SH-SY5Y (cell line): ENCODE measurements at regions not wholly inside any gene's neighbourhood (a gene's known extent, or its start where the extent isn't known, plus 50 kb on each side); places are given as distances from the start of the nearest gene placed in this dataset.

Experiments used
- GATA2 ChIP-seq: IDR thresholded peaks from 2 replicates; pipeline ENCODE4 v1.6.1; 2011; ENCODE audit warnings: mild to moderate bottlenecking, low read depth, low read length
- GATA3 ChIP-seq: IDR thresholded peaks from 2 replicates; pipeline ENCODE4 v1.6.1; 2011; ENCODE audit warnings: low read depth, mild to moderate bottlenecking, low read length, moderate library complexity

GRCh38 chr7:12826079-12826478 is 138.6 kb downstream of the ARL4A start:
- TF ChIP-seq GATA3 (no peak), GATA2 (no peak)
